HepG2 (cell line): ENCODE measurements at regions not wholly inside any gene's neighbourhood (a gene's known extent, or its start where the extent isn't known, plus 50 kb on each side); places are given as distances from the start of the nearest gene placed in this dataset.

Experiments used
- HDAC2 ChIP-seq: sonication (generic); formaldehyde crosslinking; IDR thresholded peaks from 2 replicates; pipeline ENCODE4 v1.4.0; 2020; ENCODE audit warnings: missing genetic modification reagents
- HIVEP1 ChIP-seq: sonication (generic); formaldehyde crosslinking; IDR thresholded peaks from 2 replicates; pipeline ENCODE4 v1.4.0; 2020; ENCODE audit warnings: mild to moderate bottlenecking, missing genetic modification reagents
- HMGXB4 ChIP-seq, 2 experiments: sonication (generic) in 1 of 2; formaldehyde crosslinking in 1 of 2; IDR thresholded peaks; 2 replicates each; pipeline versions ENCODE4 v1.4.0 to v1.6.1; 2018 to 2020; ENCODE audit warnings: missing genetic modification reagents in 2 of 2, borderline replicate concordance in 1 of 2, low read depth in 1 of 2, mild to moderate bottlenecking in 1 of 2, missing biosample characterization in 1 of 2
- MBD4 ChIP-seq: IDR thresholded peaks from 2 replicates; pipeline ENCODE4 v1.6.1; 2012; ENCODE audit warnings: low read length, inconsistent platforms, borderline replicate concordance
- PHF21A ChIP-seq: sonication (generic); formaldehyde crosslinking; IDR thresholded peaks from 2 replicates; pipeline ENCODE4 v1.5.0; 2020; ENCODE audit warnings: mild to moderate bottlenecking, missing genetic modification reagents
- PRPF4 ChIP-seq: fragments of 200-400 bp; formaldehyde crosslinking; IDR thresholded peaks from 2 replicates; pipeline ENCODE4 v1.6.1; 2016; ENCODE audit warnings: low read length, low read depth; ENCODE audit not compliant: poor library complexity, severe bottlenecking
- YY1 ChIP-seq: IDR thresholded peaks from 2 replicates; pipeline ENCODE4 v1.6.1; 2011; ENCODE audit warnings: low read length, low read depth, moderate library complexity, mild to moderate bottlenecking; ENCODE audit not compliant: insufficient read depth, insufficient replicate concordance
- ZBTB40 ChIP-seq, 2 experiments: fragments of 450-650 bp in 1 of 2; sonication (generic) in 1 of 2; formaldehyde crosslinking in 1 of 2; IDR thresholded peaks; 2 replicates each; pipeline versions ENCODE4 v1.6.1 to v1.8.0; 2016 to 2022; ENCODE audit warnings: antibody characterized with exemption in 1 of 2, mild to moderate bottlenecking in 1 of 2, missing genetic modification reagents in 1 of 2
- ZBTB7B ChIP-seq: sonication (generic); formaldehyde crosslinking; IDR thresholded peaks from 2 replicates; pipeline ENCODE4 v1.4.0; 2020; ENCODE audit warnings: missing genetic modification reagents
- ZEB1 ChIP-seq: IDR thresholded peaks from 2 replicates; pipeline ENCODE4 v1.6.1; 2012; ENCODE audit warnings: mild to moderate bottlenecking, low read depth, inconsistent platforms; ENCODE audit not compliant: insufficient replicate concordance
- ZFYVE20 ChIP-seq: sonication (generic); formaldehyde crosslinking; IDR thresholded peaks from 2 replicates; pipeline ENCODE4 v1.8.0; 2023; ENCODE audit warnings: low read depth, mild to moderate bottlenecking, moderate library complexity, missing genetic modification reagents, borderline replicate concordance
- ZNF362 ChIP-seq: sonication (generic); formaldehyde crosslinking; IDR thresholded peaks from 2 replicates; pipeline ENCODE4 v1.4.0; 2020; ENCODE audit warnings: missing genetic modification reagents, mild to moderate bottlenecking, borderline replicate concordance
- ZNF501 ChIP-seq: sonication (generic); formaldehyde crosslinking; IDR thresholded peaks from 2 replicates; pipeline ENCODE4 v1.5.1; 2020; ENCODE audit warnings: mild to moderate bottlenecking, moderate library complexity, missing genetic modification reagents
- TF ChIP-seq, protein P1 (sequence below): sonication (generic); formaldehyde crosslinking; IDR thresholded peaks from 2 replicates; pipeline ENCODE4 v1.8.0; 2022; ENCODE audit warnings: mild to moderate bottlenecking, missing genetic modification reagents, borderline replicate concordance

DNA sequence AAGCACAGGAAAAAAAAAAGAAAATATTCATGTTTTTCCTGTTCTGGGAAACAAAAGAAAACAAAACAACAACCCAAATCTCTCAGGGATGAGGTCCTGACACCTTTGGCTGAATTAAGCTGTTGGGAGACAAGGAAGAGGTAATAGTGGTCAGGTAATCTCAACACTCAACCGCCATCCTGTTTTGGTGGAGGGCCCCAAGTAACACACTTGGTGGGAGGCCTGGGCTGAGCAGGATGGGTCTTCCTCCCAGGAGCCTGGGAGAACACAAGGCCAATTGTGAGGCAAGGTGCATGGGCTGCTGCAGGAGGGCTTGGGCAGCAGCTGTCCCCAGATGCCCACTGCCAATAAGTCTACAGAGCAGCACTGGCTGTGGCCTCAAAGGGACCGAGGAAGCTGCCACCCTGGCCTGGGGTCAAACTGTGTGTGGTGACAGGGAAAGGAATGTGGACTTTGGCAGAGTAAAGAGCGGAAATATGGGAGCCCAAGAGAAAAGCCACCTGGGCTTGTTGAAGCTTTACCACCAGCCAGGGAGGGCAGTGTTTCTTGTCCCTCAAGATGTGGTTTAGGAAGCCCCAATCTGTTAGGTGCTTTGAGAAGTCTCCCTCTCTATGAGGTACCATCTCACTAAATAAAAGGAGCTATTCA, 93.5 kb upstream of the SLC25A13 start (continued):
- TF ChIP-seq ZBTB40 (IDR thresholded peaks at IDR 0.05) (no peak), ZBTB40 (CRISPR knock-in tag; IDR thresholded peaks at IDR 0.05) (0 out of 2 replicates have a peak, but pooled peaks have one; percentile 31), HDAC2 (CRISPR knock-in tag) (peak; percentile 96), ZEB1 (peak; percentile 57), ZBTB7B (CRISPR knock-in tag) (peak; percentile 84), HIVEP1 (0 out of 2 replicates have a peak, but pooled peaks have one; percentile 23), HMGXB4 (CRISPR knock-in tag; IDR thresholded peaks at IDR 0.05; ENCODE audit: borderline replicate concordance in 1 of 2, low read depth in 1 of 2) (peak; percentile 52 to 72; a peak in 3 of 4 replicates), PHF21A (CRISPR knock-in tag) (peak; percentile 94), YY1 (peak; percentile 62), ZFYVE20 (CRISPR knock-in tag) (no peak), ZNF501 (CRISPR knock-in tag) (peak; percentile 72), ZNF362 (CRISPR knock-in tag) (peak; percentile 63; the same call in 1 of the 2 replicates), PRPF4 (no peak), MBD4 (no peak)
- TF ChIP-seq, protein P1, sequence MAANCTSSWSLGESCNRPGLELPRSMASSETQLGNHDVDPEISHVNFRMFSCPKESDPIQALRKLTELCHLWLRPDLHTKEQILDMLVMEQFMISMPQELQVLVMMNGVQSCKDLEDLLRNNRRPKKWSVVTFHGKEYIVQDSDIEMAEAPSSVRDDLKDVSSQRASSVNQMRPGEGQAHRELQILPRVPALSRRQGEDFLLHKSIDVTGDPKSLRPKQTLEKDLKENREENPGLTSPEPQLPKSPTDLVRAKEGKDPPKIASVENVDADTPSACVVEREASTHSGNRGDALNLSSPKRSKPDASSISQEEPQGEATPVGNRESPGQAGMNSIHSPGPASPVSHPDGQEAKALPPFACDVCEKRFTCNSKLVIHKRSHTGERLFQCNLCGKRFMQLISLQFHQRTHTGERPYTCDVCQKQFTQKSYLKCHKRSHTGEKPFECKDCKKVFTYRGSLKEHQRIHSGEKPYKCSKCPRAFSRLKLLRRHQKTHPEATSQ (CRISPR knock-in tag) = peak; percentile 91; the same call in 1 of the 2 replicates
